GM12878 (cell line): ENCODE measurements at regions not wholly inside any gene's neighbourhood (a gene's known extent, or its start where the extent isn't known, plus 50 kb on each side); places are given as distances from the start of the nearest gene placed in this dataset.

Source experiments
- ATAC-seq: fragments of 200-7000 bp; cut with Tn5 transposase; 3 replicates; pipeline ENCODE4 v1.9.1; 2020; ENCODE audit warnings: mild to moderate bottlenecking, moderate library complexity
- BruUV-seq: library from RNA; stranded (reverse); fragments of 400-500 nt; replicated peaks from 2 replicates; lab custom pipeline; 2021; lab: Mats Ljungman, UMichigan
- CTCF ChIA-PET: fragments of 300-600 bp; sonication (Branson Sonifier 250); formaldehyde crosslinking; extraction: SDS; loops from one replicate; lab custom pipeline; 2021; ENCODE audit warnings: inconsistent platforms; lab: Yijun Ruan, JAX
- POLR2A ChIA-PET: fragments of 350-600 bp; formaldehyde crosslinking; extraction: SDS; loops from one replicate; lab custom pipeline; 2021; ENCODE audit warnings: inconsistent platforms; lab: Charles Lee
- RAD21 ChIA-PET: fragments of 300-600 bp; sonication (Branson Sonifier 250); formaldehyde crosslinking; loops from one replicate; lab custom pipeline; 2023; ENCODE audit warnings: antibody characterized with exemption; ENCODE audit not compliant: unreplicated experiment; lab: Charles Lee
- SMC1A ChIA-PET: fragments of 300-600 bp; sonication (Branson Sonifier 250); formaldehyde crosslinking; loops from one replicate; lab custom pipeline; 2023; ENCODE audit not compliant: unreplicated experiment, uncharacterized antibody; lab: Charles Lee
- DNase-seq: peaks from one replicate; pipeline ENCODE4 v3.0.0-alpha.2; 2011; ENCODE audit warnings: low read depth, low spot score
- FAIRE-seq: peaks from 3 replicates; lab custom pipeline; 2011; peaks lifted over from hg19 to GRCh38; lab: Jason Lieb, UNC
- H2AFZ ChIP-seq: 2 replicates; pipeline ENCODE4 v1.6.0; 2011; ENCODE audit warnings: low read depth, low read length, control low read depth; ENCODE audit not compliant: control insufficient read depth
- H3K27ac ChIP-seq: 2 replicates; pipeline ENCODE4 v1.5.1; 2011; ENCODE audit warnings: control low read depth; ENCODE audit not compliant: control insufficient read depth, insufficient read depth
- H3K27me3 ChIP-seq, 2 experiments: replicated peaks in 1 of 2; 2 replicates each; pipeline versions ENCODE4 v1.6.0 to v1.6.1; 2011; ENCODE audit warnings: low read length in 1 of 2; ENCODE audit not compliant: control insufficient read depth in 2 of 2, insufficient read depth in 2 of 2
- H3K36me3 ChIP-seq, 2 experiments: 2 replicates each; pipeline ENCODE4 v1.5.1; 2011; ENCODE audit warnings: low read length in 1 of 2; ENCODE audit not compliant: control insufficient read depth in 2 of 2, insufficient read depth in 2 of 2
- H3K4me1 ChIP-seq: 2 replicates; pipeline ENCODE4 v1.6.1; 2011; ENCODE audit warnings: mild to moderate bottlenecking, low read length, moderate library complexity, mixed read lengths; ENCODE audit not compliant: control insufficient read depth, insufficient read depth
- H3K4me2 ChIP-seq: 2 replicates; pipeline ENCODE4 v1.6.0; 2011; ENCODE audit warnings: control low read depth; ENCODE audit not compliant: control insufficient read depth, insufficient read depth
- H3K4me3 ChIP-seq: fragments of 200-600 bp; sonication (generic); 2 replicates; pipeline ENCODE4 v1.5.1; 2016
- H3K79me2 ChIP-seq: 2 replicates; pipeline ENCODE4 v1.6.0; 2011; ENCODE audit warnings: low read length; ENCODE audit not compliant: control insufficient read depth, insufficient read depth
- H3K9ac ChIP-seq: 2 replicates; pipeline ENCODE4 v1.8.0; 2011; ENCODE audit warnings: low read length, control low read depth, mixed read lengths; ENCODE audit not compliant: control insufficient read depth, insufficient read depth
- H3K9me3 ChIP-seq: replicated peaks from 3 replicates; pipeline ENCODE4 v1.5.1; 2011; ENCODE audit warnings: mild to moderate bottlenecking, low read length; ENCODE audit not compliant: control insufficient read depth, insufficient read depth
- H4K20me1 ChIP-seq: 2 replicates; pipeline ENCODE4 v1.6.0; 2011; ENCODE audit not compliant: control insufficient read depth, insufficient read depth
- CBX3 ChIP-seq: fragments of 200-600 bp; sonication (generic); IDR thresholded peaks from 2 replicates; pipeline ENCODE4 v1.6.1; 2016; ENCODE audit warnings: low read depth, borderline replicate concordance
- FOS ChIP-seq: IDR thresholded peaks from 3 replicates; pipeline ENCODE4 v1.6.1; 2011; ENCODE audit warnings: borderline replicate concordance; ENCODE audit not compliant: insufficient read length; ENCODE audit errors: extremely low read depth
- FOXM1 ChIP-seq: IDR thresholded peaks from 2 replicates; pipeline ENCODE4 v1.6.1; 2012; ENCODE audit warnings: low read depth, mild to moderate bottlenecking, inconsistent platforms, low read length, moderate library complexity
- POU2F2 ChIP-seq: IDR thresholded peaks from 3 replicates; pipeline ENCODE4 v1.6.1; 2011; ENCODE audit warnings: low read depth, mild to moderate bottlenecking, low read length, borderline replicate concordance
- RAD21 ChIP-seq: IDR thresholded peaks from 2 replicates; pipeline ENCODE4 v1.6.1; 2011; ENCODE audit warnings: mild to moderate bottlenecking, low read depth, low read length, moderate library complexity; ENCODE audit not compliant: insufficient read depth
- RAD51 ChIP-seq: fragments of 450-650 bp; IDR thresholded peaks from 2 replicates; pipeline ENCODE4 v1.6.1; 2016; ENCODE audit warnings: moderate library complexity, mild to moderate bottlenecking, inconsistent platforms
- RB1 ChIP-seq: fragments of 450-650 bp; formaldehyde crosslinking; IDR thresholded peaks from 2 replicates; pipeline ENCODE4 v1.6.1; 2017; ENCODE audit warnings: mild to moderate bottlenecking, borderline replicate concordance
- RFX5 ChIP-seq: IDR thresholded peaks from 2 replicates; pipeline ENCODE4 v1.6.1; 2011; ENCODE audit warnings: low read depth, low read length, improper control_type of control experiment
- WRNIP1 ChIP-seq: IDR thresholded peaks from 2 replicates; pipeline ENCODE4 v1.6.1; 2011; ENCODE audit warnings: low read depth, low read length, improper control_type of control experiment, borderline replicate concordance
- ZZZ3 ChIP-seq: IDR thresholded peaks from 2 replicates; pipeline ENCODE4 v1.6.1; 2011; ENCODE audit warnings: low read depth; ENCODE audit not compliant: control insufficient read depth, insufficient read length
- in situ Hi-C: fragments of 300-500 bp; cut with MboI; formaldehyde crosslinking; loops from 9 replicates; pipeline ENCODE4 v1.14.3; 2018; ENCODE audit warnings: mixed read lengths
- intact Hi-C: fragments of 100-400 bp; cut with micrococcal nuclease; formaldehyde crosslinking; loops from one replicate; pipeline ENCODE4 v1.14.2; 2022; ENCODE audit not compliant: unreplicated experiment
- TF ChIP-seq, protein P1 (sequence below), 3 experiments: IDR thresholded peaks in 2 of 3; conservative IDR thresholded peaks in 1 of 3; 2 replicates each; pipeline ENCODE4 v1.5.1; 2011; ENCODE audit warnings: low read depth in 3 of 3, low read length in 3 of 3, mild to moderate bottlenecking in 3 of 3, control low read depth in 2 of 3, moderate library complexity in 2 of 3, inconsistent platforms in 1 of 3, mixed read lengths in 1 of 3; ENCODE audit not compliant: control insufficient read depth in 2 of 3, insufficient read depth in 1 of 3; ENCODE audit errors: extremely low read depth in 1 of 3
- TF ChIP-seq, protein P2 (sequence below): fragments of 450-650 bp; IDR thresholded peaks from 2 replicates; pipeline ENCODE4 v1.6.1; 2016; ENCODE audit warnings: mild to moderate bottlenecking
- TF ChIP-seq, protein P3 (sequence below): fragments of 450-650 bp; formaldehyde crosslinking; IDR thresholded peaks from 2 replicates; pipeline ENCODE4 v1.5.0; 2022; ENCODE audit warnings: mild to moderate bottlenecking, missing genetic modification characterization
- TF ChIP-seq, protein P4 (sequence below): fragments of 450-650 bp; IDR thresholded peaks from 2 replicates; pipeline ENCODE4 v1.6.1; 2017; ENCODE audit warnings: mild to moderate bottlenecking

DNA sequence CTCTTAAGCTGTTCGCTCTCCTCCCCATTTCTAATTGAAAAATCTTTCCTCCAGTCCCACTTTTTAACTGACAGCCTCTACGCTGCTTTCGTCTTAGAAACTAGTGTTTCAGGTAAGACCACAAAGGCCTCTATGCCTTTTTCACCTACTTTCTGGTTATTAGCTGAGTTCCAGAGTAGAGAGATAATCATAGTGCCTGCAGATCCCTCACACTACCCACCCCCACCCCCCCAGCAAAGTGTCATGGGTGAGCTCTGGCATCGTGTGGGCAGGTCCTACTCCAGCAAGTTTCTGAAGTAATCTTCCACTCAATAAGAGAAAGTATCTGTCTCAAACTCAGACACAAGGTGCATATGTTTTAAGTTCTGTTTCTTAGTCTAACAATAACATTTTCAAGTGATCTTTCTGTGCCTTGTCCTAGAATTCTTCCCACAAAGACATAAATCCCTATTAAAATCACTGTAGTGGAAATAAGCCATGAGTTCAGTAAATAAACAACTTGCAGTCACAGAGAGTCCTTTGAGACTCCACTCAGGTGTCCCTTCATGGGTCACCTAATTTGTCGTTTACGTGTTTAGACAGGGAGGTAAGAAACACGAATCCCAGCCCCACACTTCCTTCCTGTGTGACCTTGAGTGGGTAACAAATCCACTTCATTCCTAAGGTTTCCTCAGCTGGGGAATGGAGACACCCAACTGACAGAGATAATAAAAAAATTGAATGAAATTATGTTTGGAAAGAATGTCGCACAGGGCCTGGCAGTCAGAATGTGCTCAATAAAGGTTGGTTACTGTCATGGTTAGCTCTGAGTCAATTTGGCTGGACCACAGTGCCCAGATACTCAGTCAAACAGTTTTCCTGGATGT lies 228.9 kb upstream of the CAND1 start (continued):
- TF ChIP-seq, protein P1, sequence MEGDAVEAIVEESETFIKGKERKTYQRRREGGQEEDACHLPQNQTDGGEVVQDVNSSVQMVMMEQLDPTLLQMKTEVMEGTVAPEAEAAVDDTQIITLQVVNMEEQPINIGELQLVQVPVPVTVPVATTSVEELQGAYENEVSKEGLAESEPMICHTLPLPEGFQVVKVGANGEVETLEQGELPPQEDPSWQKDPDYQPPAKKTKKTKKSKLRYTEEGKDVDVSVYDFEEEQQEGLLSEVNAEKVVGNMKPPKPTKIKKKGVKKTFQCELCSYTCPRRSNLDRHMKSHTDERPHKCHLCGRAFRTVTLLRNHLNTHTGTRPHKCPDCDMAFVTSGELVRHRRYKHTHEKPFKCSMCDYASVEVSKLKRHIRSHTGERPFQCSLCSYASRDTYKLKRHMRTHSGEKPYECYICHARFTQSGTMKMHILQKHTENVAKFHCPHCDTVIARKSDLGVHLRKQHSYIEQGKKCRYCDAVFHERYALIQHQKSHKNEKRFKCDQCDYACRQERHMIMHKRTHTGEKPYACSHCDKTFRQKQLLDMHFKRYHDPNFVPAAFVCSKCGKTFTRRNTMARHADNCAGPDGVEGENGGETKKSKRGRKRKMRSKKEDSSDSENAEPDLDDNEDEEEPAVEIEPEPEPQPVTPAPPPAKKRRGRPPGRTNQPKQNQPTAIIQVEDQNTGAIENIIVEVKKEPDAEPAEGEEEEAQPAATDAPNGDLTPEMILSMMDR (IDR thresholded peaks at IDR 0.05 in 2 of 3, conservative IDR thresholded peaks at IDR 0.05 in 1 of 3; ENCODE audit: control insufficient read depth in 2 of 3, extremely low read depth in 1 of 3, insufficient read depth in 1 of 3, low read depth in 3 of 3, low read length in 3 of 3) = no peak

DNA sequence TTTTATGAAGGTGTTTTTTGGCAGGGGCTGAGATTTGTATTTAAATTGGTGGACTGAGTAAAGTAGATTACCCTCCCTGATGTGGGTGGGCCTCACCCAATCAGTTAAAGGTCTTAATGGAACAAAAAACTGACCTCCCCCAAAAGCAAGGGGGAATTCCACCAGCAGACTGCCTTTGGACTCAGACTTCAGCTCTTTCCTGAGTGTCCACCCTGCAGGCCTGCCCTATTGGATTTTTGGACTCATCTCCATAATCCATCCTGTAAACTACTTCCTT lies 228.4 kb upstream of the CAND1 start:
- no peaks in the 10 kb centered on the region for H3K36me3 ChIP-seq
- H3K79me2 ChIP-seq = no peaks in the 10 kb centered on the region
- no peaks in the 10 kb centered on the region for H4K20me1 ChIP-seq
- no peak overlapping the region for H3K27ac ChIP-seq
- no TSS peak for BruUV-seq
- no peak for DNase-seq
- H3K9ac ChIP-seq = no peak overlapping the region
- SMC1A ChIA-PET = no interaction called here
- in situ Hi-C loops = no loop called here
- intact Hi-C loops = no loop called here
- ATAC-seq = no peak
- no peaks in the 10 kb centered on the region for H3K4me1 ChIP-seq
- no peak overlapping the region for H3K4me3 ChIP-seq
- RAD21 ChIA-PET = no interaction called here
- TF ChIP-seq FOS (no peak), RFX5 (no peak), RAD51 (no peak), ZZZ3 (no peak), RAD21 (no peak), WRNIP1 (no peak), POU2F2 (no peak), FOXM1 (no peak), CBX3 (no peak), RB1 (no peak)
- TF ChIP-seq, protein P2, sequence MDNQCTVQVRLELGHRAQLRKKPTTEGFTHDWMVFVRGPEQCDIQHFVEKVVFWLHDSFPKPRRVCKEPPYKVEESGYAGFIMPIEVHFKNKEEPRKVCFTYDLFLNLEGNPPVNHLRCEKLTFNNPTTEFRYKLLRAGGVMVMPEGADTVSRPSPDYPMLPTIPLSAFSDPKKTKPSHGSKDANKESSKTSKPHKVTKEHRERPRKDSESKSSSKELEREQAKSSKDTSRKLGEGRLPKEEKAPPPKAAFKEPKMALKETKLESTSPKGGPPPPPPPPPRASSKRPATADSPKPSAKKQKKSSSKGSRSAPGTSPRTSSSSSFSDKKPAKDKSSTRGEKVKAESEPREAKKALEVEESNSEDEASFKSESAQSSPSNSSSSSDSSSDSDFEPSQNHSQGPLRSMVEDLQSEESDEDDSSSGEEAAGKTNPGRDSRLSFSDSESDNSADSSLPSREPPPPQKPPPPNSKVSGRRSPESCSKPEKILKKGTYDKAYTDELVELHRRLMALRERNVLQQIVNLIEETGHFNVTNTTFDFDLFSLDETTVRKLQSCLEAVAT = no peak
- TF ChIP-seq, protein P3, sequence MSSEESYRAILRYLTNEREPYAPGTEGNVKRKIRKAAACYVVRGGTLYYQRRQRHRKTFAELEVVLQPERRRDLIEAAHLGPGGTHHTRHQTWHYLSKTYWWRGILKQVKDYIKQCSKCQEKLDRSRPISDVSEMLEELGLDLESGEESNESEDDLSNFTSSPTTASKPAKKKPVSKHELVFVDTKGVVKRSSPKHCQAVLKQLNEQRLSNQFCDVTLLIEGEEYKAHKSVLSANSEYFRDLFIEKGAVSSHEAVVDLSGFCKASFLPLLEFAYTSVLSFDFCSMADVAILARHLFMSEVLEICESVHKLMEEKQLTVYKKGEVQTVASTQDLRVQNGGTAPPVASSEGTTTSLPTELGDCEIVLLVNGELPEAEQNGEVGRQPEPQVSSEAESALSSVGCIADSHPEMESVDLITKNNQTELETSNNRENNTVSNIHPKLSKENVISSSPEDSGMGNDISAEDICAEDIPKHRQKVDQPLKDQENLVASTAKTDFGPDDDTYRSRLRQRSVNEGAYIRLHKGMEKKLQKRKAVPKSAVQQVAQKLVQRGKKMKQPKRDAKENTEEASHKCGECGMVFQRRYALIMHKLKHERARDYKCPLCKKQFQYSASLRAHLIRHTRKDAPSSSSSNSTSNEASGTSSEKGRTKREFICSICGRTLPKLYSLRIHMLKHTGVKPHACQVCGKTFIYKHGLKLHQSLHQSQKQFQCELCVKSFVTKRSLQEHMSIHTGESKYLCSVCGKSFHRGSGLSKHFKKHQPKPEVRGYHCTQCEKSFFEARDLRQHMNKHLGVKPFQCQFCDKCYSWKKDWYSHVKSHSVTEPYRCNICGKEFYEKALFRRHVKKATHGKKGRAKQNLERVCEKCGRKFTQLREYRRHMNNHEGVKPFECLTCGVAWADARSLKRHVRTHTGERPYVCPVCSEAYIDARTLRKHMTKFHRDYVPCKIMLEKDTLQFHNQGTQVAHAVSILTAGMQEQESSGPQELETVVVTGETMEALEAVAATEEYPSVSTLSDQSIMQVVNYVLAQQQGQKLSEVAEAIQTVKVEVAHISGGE = no peak
- TF ChIP-seq, protein P4, sequence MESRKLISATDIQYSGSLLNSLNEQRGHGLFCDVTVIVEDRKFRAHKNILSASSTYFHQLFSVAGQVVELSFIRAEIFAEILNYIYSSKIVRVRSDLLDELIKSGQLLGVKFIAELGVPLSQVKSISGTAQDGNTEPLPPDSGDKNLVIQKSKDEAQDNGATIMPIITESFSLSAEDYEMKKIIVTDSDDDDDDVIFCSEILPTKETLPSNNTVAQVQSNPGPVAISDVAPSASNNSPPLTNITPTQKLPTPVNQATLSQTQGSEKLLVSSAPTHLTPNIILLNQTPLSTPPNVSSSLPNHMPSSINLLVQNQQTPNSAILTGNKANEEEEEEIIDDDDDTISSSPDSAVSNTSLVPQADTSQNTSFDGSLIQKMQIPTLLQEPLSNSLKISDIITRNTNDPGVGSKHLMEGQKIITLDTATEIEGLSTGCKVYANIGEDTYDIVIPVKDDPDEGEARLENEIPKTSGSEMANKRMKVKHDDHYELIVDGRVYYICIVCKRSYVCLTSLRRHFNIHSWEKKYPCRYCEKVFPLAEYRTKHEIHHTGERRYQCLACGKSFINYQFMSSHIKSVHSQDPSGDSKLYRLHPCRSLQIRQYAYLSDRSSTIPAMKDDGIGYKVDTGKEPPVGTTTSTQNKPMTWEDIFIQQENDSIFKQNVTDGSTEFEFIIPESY = no peak
- TF ChIP-seq, all 136 proteins: peak for 0
- Histone ChIP-seq H3K27me3 (no peaks in the 10 kb centered on the region), H3K4me2 (no peak overlapping the region), H3K9me3 (no peaks in the 10 kb centered on the region), H2AFZ (no peak overlapping the region)
- POLR2A ChIA-PET = no interaction called here
- FAIRE-seq = no peak
- CTCF ChIA-PET = no interaction called here
